ENCODE measurements at regions not wholly inside any gene's neighbourhood (a gene's known extent, or its start where the extent isn't known, plus 50 kb on each side); places are given as distances from the start of the nearest gene placed in this dataset.

- Histone ChIP-seq H3K4me1 (ENCODE audit: insufficient read depth, insufficient read length) (no peaks in the 10 kb centered on the region), H3K4me3 (ENCODE audit: insufficient read length, low read depth) (no peak overlapping the region), H3K9me3 (ENCODE audit: insufficient read depth, low read length) (no peaks in the 10 kb centered on the region), H3K27me3 (ENCODE audit: insufficient read depth, insufficient read length) (no peaks in the 10 kb centered on the region), H3K36me3 (ENCODE audit: insufficient read depth, insufficient read length, low read length) (no peaks in the 10 kb centered on the region), H3K9ac (ENCODE audit: insufficient read length, low read depth) (no peak overlapping the region)
- TF ChIP-seq YY1 (IDR thresholded peaks at IDR 0.05; ENCODE audit: insufficient read depth, insufficient read length), result no peak
- TF ChIP-seq SUZ12 (IDR thresholded peaks at IDR 0.05; ENCODE audit: extremely low read depth, insufficient read depth, insufficient read length), result no peak
- no peak for TF ChIP-seq ZNF274 (IDR thresholded peaks at IDR 0.05; ENCODE audit: low read depth, low read length)
- DNase-seq (ENCODE audit: low read depth, low spot score), result no peak
Measured at GRCh38 chr6:25167961-25168360, 111.2 kb upstream of the CARMIL1 start.

GRCh38 chr6:25168637-25169036 lies 110.5 kb upstream of the CARMIL1 start:
- Histone ChIP-seq H3K9ac (ENCODE audit: insufficient read length, low read depth) (no peak overlapping the region), H3K27me3 (ENCODE audit: insufficient read depth, insufficient read length) (no peaks in the 10 kb centered on the region), H3K4me3 (ENCODE audit: insufficient read length, low read depth) (no peak overlapping the region), H3K4me1 (ENCODE audit: insufficient read depth, insufficient read length) (no peaks in the 10 kb centered on the region), H3K36me3 (ENCODE audit: insufficient read depth, insufficient read length, low read length) (no peaks in the 10 kb centered on the region), H3K9me3 (ENCODE audit: insufficient read depth, low read length) (no peaks in the 10 kb centered on the region)
- no peak for DNase-seq (ENCODE audit: low read depth, low spot score)
- TF ChIP-seq SUZ12 (IDR thresholded peaks at IDR 0.05; ENCODE audit: extremely low read depth, insufficient read depth, insufficient read length), result no peak

GRCh38 chr6:25169553-25169952 lies 109.6 kb upstream of the CARMIL1 start:
- Histone ChIP-seq H3K4me1 (ENCODE audit: insufficient read depth, insufficient read length) (no peaks in the 10 kb centered on the region), H3K9ac (ENCODE audit: insufficient read length, low read depth) (no peak overlapping the region), H3K27me3 (ENCODE audit: insufficient read depth, insufficient read length) (no peaks in the 10 kb centered on the region), H3K9me3 (ENCODE audit: insufficient read depth, low read length) (no peaks in the 10 kb centered on the region), H3K4me3 (ENCODE audit: insufficient read length, low read depth) (no peak overlapping the region), H3K36me3 (ENCODE audit: insufficient read depth, insufficient read length, low read length) (no peaks in the 10 kb centered on the region)
- DNase-seq (ENCODE audit: low read depth, low spot score), result no peak
- TF ChIP-seq ZNF274 (IDR thresholded peaks at IDR 0.05; ENCODE audit: low read depth, low read length) (no peak), SUZ12 (IDR thresholded peaks at IDR 0.05; ENCODE audit: extremely low read depth, insufficient read depth, insufficient read length) (no peak), YY1 (IDR thresholded peaks at IDR 0.05; ENCODE audit: insufficient read depth, insufficient read length) (no peak)

- H3K9me3 ChIP-seq (ENCODE audit: insufficient read depth, low read length), result no peaks in the 10 kb centered on the region
- TF ChIP-seq YY1 (IDR thresholded peaks at IDR 0.05; ENCODE audit: insufficient read depth, insufficient read length) (no peak), ZNF274 (IDR thresholded peaks at IDR 0.05; ENCODE audit: low read depth, low read length) (no peak), SUZ12 (IDR thresholded peaks at IDR 0.05; ENCODE audit: extremely low read depth, insufficient read depth, insufficient read length) (no peak)
- H3K36me3 ChIP-seq (ENCODE audit: insufficient read depth, insufficient read length, low read length), result no peaks in the 10 kb centered on the region
- no peak overlapping the region for H3K4me3 ChIP-seq (ENCODE audit: insufficient read length, low read depth)
- H3K9ac ChIP-seq (ENCODE audit: insufficient read length, low read depth), result no peak overlapping the region
- no peaks in the 10 kb centered on the region for H3K4me1 ChIP-seq (ENCODE audit: insufficient read depth, insufficient read length)
- DNase-seq (ENCODE audit: low read depth, low spot score), result no peak
- no peaks in the 10 kb centered on the region for H3K27me3 ChIP-seq (ENCODE audit: insufficient read depth, insufficient read length)
Measured at GRCh38 chr6:25169961-25170360, 109.2 kb upstream of the CARMIL1 start.

GRCh38 chr6:25170640-25171039 lies 108.5 kb upstream of the CARMIL1 start:
- TF ChIP-seq ZNF274 (IDR thresholded peaks at IDR 0.05; ENCODE audit: low read depth, low read length), result no peak
- no peak for TF ChIP-seq SUZ12 (IDR thresholded peaks at IDR 0.05; ENCODE audit: extremely low read depth, insufficient read depth, insufficient read length)
- TF ChIP-seq YY1 (IDR thresholded peaks at IDR 0.05; ENCODE audit: insufficient read depth, insufficient read length), result no peak
- Histone ChIP-seq H3K9me3 (ENCODE audit: insufficient read depth, low read length) (no peaks in the 10 kb centered on the region), H3K9ac (ENCODE audit: insufficient read length, low read depth) (no peak overlapping the region), H3K4me3 (ENCODE audit: insufficient read length, low read depth) (no peak overlapping the region), H3K27me3 (ENCODE audit: insufficient read depth, insufficient read length) (no peaks in the 10 kb centered on the region), H3K4me1 (ENCODE audit: insufficient read depth, insufficient read length) (no peaks in the 10 kb centered on the region), H3K36me3 (ENCODE audit: insufficient read depth, insufficient read length, low read length) (no peaks in the 10 kb centered on the region)
- no peak for DNase-seq (ENCODE audit: low read depth, low spot score)

GRCh38 chr6:25171301-25171700 lies 107.9 kb upstream of the CARMIL1 start:
- Histone ChIP-seq H3K4me3 (ENCODE audit: insufficient read length, low read depth) (no peak overlapping the region), H3K36me3 (ENCODE audit: insufficient read depth, insufficient read length, low read length) (no peaks in the 10 kb centered on the region), H3K27me3 (ENCODE audit: insufficient read depth, insufficient read length) (no peaks in the 10 kb centered on the region), H3K4me1 (ENCODE audit: insufficient read depth, insufficient read length) (no peaks in the 10 kb centered on the region), H3K9me3 (ENCODE audit: insufficient read depth, low read length) (no peaks in the 10 kb centered on the region), H3K9ac (ENCODE audit: insufficient read length, low read depth) (no peak overlapping the region)
- TF ChIP-seq ZNF274 (IDR thresholded peaks at IDR 0.05; ENCODE audit: low read depth, low read length) (no peak), SUZ12 (IDR thresholded peaks at IDR 0.05; ENCODE audit: extremely low read depth, insufficient read depth, insufficient read length) (no peak), YY1 (IDR thresholded peaks at IDR 0.05; ENCODE audit: insufficient read depth, insufficient read length) (no peak)
- DNase-seq (ENCODE audit: low read depth, low spot score), result no peak

- Histone ChIP-seq H3K4me3 (ENCODE audit: insufficient read length, low read depth) (no peak overlapping the region), H3K27me3 (ENCODE audit: insufficient read depth, insufficient read length) (no peaks in the 10 kb centered on the region), H3K9me3 (ENCODE audit: insufficient read depth, low read length) (no peaks in the 10 kb centered on the region), H3K4me1 (ENCODE audit: insufficient read depth, insufficient read length) (no peaks in the 10 kb centered on the region), H3K36me3 (ENCODE audit: insufficient read depth, insufficient read length, low read length) (no peaks in the 10 kb centered on the region), H3K9ac (ENCODE audit: insufficient read length, low read depth) (no peak overlapping the region)
- no peak for TF ChIP-seq SUZ12 (IDR thresholded peaks at IDR 0.05; ENCODE audit: extremely low read depth, insufficient read depth, insufficient read length)
- no peak for TF ChIP-seq YY1 (IDR thresholded peaks at IDR 0.05; ENCODE audit: insufficient read depth, insufficient read length)
- no peak for TF ChIP-seq ZNF274 (IDR thresholded peaks at IDR 0.05; ENCODE audit: low read depth, low read length)
- DNase-seq (ENCODE audit: low read depth, low spot score), result no peak
Measured at GRCh38 chr6:25172819-25173218, 106.4 kb upstream of the CARMIL1 start.

GRCh38 chr6:25173246-25173645 lies 105.9 kb upstream of the CARMIL1 start:
- DNase-seq (ENCODE audit: low read depth, low spot score), result no peak
- H3K4me3 ChIP-seq (ENCODE audit: insufficient read length, low read depth), result no peak overlapping the region
- no peak overlapping the region for H3K9ac ChIP-seq (ENCODE audit: insufficient read length, low read depth)
- H3K27me3 ChIP-seq (ENCODE audit: insufficient read depth, insufficient read length), result no peaks in the 10 kb centered on the region
- TF ChIP-seq YY1 (IDR thresholded peaks at IDR 0.05; ENCODE audit: insufficient read depth, insufficient read length) (no peak), ZNF274 (IDR thresholded peaks at IDR 0.05; ENCODE audit: low read depth, low read length) (no peak)
- no peaks in the 10 kb centered on the region for H3K9me3 ChIP-seq (ENCODE audit: insufficient read depth, low read length)
- no peaks in the 10 kb centered on the region for H3K4me1 ChIP-seq (ENCODE audit: insufficient read depth, insufficient read length)
- H3K36me3 ChIP-seq (ENCODE audit: insufficient read depth, insufficient read length, low read length), result no peaks in the 10 kb centered on the region
